GM12878 (cell line): ENCODE measurements at regions not wholly inside any gene's neighbourhood (a gene's known extent, or its start where the extent isn't known, plus 50 kb on each side); places are given as distances from the start of the nearest gene placed in this dataset.

Source experiments
- ASH2L ChIP-seq: fragments of 300-600, 200-600 bp; sonication (generic); IDR thresholded peaks from 2 replicates; pipeline ENCODE4 v1.6.1; 2017; ENCODE audit warnings: low read depth, mild to moderate bottlenecking, borderline replicate concordance
- BHLHE40 ChIP-seq, 2 experiments: fragments of 450-650 bp in 1 of 2; IDR thresholded peaks; 2 replicates each; pipeline ENCODE4 v1.6.1; 2011 to 2017; ENCODE audit warnings: low read depth in 2 of 2, borderline replicate concordance in 1 of 2, improper control_type of control experiment in 1 of 2, low read length in 1 of 2, mild to moderate bottlenecking in 1 of 2
- GABPA ChIP-seq: IDR thresholded peaks from 2 replicates; pipeline ENCODE4 v1.6.1; 2014; ENCODE audit warnings: antibody characterized with exemption, low read depth, mild to moderate bottlenecking, inconsistent platforms
- JUND ChIP-seq: IDR thresholded peaks from 2 replicates; pipeline ENCODE4 v1.6.1; 2012; ENCODE audit warnings: low read depth, mild to moderate bottlenecking, low read length, improper control_type of control experiment, moderate library complexity
- NFXL1 ChIP-seq: fragments of 450-650 bp; IDR thresholded peaks from 2 replicates; pipeline ENCODE4 v1.6.1; 2017; ENCODE audit warnings: antibody characterized with exemption, mild to moderate bottlenecking, borderline replicate concordance
- NR2C2 ChIP-seq: IDR thresholded peaks from 2 replicates; pipeline ENCODE4 v1.6.1; 2011; ENCODE audit warnings: borderline replicate concordance, low read depth; ENCODE audit not compliant: control insufficient read depth, insufficient read length
- POLR2A ChIP-seq: IDR thresholded peaks from 2 replicates; pipeline ENCODE4 v1.6.1; 2011; ENCODE audit warnings: low read depth, mild to moderate bottlenecking, low read length
- SREBF2 ChIP-seq: IDR thresholded peaks from 2 replicates; pipeline ENCODE4 v1.6.1; 2012; ENCODE audit warnings: mild to moderate bottlenecking, low read length
- SRF ChIP-seq, 2 experiments: IDR thresholded peaks; 2 replicates each; pipeline ENCODE4 v1.6.1; 2011; ENCODE audit warnings: low read depth in 2 of 2, low read length in 2 of 2, mild to moderate bottlenecking in 1 of 2, moderate library complexity in 1 of 2
- TAF1 ChIP-seq: IDR thresholded peaks from 2 replicates; pipeline ENCODE4 v1.6.1; 2011; ENCODE audit warnings: mild to moderate bottlenecking, low read depth, low read length, borderline replicate concordance
- TF ChIP-seq, protein P1 (sequence below): IDR thresholded peaks from 2 replicates; pipeline ENCODE4 v1.6.1; 2012; ENCODE audit warnings: mild to moderate bottlenecking, low read depth, low read length
- TF ChIP-seq, protein P2 (sequence below), 3 experiments: IDR thresholded peaks in 2 of 3; conservative IDR thresholded peaks in 1 of 3; 2 replicates each; pipeline ENCODE4 v1.5.1; 2011; ENCODE audit warnings: low read depth in 3 of 3, low read length in 3 of 3, mild to moderate bottlenecking in 3 of 3, control low read depth in 2 of 3, moderate library complexity in 2 of 3, inconsistent platforms in 1 of 3, mixed read lengths in 1 of 3; ENCODE audit not compliant: control insufficient read depth in 2 of 3, insufficient read depth in 1 of 3; ENCODE audit errors: extremely low read depth in 1 of 3
- TF ChIP-seq, protein P3 (sequence below): fragments of 450-650 bp; IDR thresholded peaks from 2 replicates; pipeline ENCODE4 v1.6.1; 2018; ENCODE audit warnings: mild to moderate bottlenecking, low read depth, moderate library complexity; ENCODE audit not compliant: partially characterized antibody

DNA sequence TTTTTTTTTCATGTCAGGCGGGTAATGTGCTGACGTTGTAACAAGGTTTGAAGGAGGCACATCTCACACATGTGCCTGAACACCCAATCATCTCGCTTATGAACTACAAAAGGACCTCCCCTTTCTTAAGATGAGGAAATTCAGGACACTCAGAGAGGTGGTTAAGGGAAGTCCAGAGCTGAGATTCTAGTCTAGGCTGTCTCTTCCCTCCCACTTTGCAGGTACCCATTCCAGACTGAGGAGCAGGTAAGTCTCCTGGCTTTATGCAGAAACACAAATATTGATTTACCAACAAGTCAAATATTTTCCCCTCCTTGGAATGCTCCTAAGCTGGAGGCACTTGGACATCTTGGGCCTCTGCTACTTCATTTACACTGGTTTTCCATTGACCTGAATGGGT, 122.9 kb upstream of the CADM1 start:
- TF ChIP-seq POLR2A (no peak), NFXL1 (no peak), ASH2L (no peak), TAF1 (no peak), GABPA (no peak), SREBF2 (no peak), SRF (IDR thresholded peaks at IDR 0.05; ENCODE audit: low read depth in 2 of 2, low read length in 2 of 2) (no peak), JUND (no peak), NR2C2 (no peak), BHLHE40 (IDR thresholded peaks at IDR 0.05; ENCODE audit: borderline replicate concordance in 1 of 2, low read depth in 2 of 2, low read length in 1 of 2) (no peak)
- TF ChIP-seq, protein P1, sequence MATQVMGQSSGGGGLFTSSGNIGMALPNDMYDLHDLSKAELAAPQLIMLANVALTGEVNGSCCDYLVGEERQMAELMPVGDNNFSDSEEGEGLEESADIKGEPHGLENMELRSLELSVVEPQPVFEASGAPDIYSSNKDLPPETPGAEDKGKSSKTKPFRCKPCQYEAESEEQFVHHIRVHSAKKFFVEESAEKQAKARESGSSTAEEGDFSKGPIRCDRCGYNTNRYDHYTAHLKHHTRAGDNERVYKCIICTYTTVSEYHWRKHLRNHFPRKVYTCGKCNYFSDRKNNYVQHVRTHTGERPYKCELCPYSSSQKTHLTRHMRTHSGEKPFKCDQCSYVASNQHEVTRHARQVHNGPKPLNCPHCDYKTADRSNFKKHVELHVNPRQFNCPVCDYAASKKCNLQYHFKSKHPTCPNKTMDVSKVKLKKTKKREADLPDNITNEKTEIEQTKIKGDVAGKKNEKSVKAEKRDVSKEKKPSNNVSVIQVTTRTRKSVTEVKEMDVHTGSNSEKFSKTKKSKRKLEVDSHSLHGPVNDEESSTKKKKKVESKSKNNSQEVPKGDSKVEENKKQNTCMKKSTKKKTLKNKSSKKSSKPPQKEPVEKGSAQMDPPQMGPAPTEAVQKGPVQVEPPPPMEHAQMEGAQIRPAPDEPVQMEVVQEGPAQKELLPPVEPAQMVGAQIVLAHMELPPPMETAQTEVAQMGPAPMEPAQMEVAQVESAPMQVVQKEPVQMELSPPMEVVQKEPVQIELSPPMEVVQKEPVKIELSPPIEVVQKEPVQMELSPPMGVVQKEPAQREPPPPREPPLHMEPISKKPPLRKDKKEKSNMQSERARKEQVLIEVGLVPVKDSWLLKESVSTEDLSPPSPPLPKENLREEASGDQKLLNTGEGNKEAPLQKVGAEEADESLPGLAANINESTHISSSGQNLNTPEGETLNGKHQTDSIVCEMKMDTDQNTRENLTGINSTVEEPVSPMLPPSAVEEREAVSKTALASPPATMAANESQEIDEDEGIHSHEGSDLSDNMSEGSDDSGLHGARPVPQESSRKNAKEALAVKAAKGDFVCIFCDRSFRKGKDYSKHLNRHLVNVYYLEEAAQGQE: no peak
- TF ChIP-seq, protein P2, sequence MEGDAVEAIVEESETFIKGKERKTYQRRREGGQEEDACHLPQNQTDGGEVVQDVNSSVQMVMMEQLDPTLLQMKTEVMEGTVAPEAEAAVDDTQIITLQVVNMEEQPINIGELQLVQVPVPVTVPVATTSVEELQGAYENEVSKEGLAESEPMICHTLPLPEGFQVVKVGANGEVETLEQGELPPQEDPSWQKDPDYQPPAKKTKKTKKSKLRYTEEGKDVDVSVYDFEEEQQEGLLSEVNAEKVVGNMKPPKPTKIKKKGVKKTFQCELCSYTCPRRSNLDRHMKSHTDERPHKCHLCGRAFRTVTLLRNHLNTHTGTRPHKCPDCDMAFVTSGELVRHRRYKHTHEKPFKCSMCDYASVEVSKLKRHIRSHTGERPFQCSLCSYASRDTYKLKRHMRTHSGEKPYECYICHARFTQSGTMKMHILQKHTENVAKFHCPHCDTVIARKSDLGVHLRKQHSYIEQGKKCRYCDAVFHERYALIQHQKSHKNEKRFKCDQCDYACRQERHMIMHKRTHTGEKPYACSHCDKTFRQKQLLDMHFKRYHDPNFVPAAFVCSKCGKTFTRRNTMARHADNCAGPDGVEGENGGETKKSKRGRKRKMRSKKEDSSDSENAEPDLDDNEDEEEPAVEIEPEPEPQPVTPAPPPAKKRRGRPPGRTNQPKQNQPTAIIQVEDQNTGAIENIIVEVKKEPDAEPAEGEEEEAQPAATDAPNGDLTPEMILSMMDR (IDR thresholded peaks at IDR 0.05 in 2 of 3, conservative IDR thresholded peaks at IDR 0.05 in 1 of 3; ENCODE audit: control insufficient read depth in 2 of 3, extremely low read depth in 1 of 3, insufficient read depth in 1 of 3, low read depth in 3 of 3, low read length in 3 of 3): no peak
- TF ChIP-seq, protein P3, sequence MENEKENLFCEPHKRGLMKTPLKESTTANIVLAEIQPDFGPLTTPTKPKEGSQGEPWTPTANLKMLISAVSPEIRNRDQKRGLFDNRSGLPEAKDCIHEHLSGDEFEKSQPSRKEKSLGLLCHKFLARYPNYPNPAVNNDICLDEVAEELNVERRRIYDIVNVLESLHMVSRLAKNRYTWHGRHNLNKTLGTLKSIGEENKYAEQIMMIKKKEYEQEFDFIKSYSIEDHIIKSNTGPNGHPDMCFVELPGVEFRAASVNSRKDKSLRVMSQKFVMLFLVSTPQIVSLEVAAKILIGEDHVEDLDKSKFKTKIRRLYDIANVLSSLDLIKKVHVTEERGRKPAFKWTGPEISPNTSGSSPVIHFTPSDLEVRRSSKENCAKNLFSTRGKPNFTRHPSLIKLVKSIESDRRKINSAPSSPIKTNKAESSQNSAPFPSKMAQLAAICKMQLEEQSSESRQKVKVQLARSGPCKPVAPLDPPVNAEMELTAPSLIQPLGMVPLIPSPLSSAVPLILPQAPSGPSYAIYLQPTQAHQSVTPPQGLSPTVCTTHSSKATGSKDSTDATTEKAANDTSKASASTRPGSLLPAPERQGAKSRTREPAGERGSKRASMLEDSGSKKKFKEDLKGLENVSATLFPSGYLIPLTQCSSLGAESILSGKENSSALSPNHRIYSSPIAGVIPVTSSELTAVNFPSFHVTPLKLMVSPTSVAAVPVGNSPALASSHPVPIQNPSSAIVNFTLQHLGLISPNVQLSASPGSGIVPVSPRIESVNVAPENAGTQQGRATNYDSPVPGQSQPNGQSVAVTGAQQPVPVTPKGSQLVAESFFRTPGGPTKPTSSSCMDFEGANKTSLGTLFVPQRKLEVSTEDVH: no peak
